WI38 (cell line): ENCODE measurements at regions not wholly inside any gene's neighbourhood (a gene's known extent, or its start where the extent isn't known, plus 50 kb on each side); places are given as distances from the start of the nearest gene placed in this dataset.

Source experiments
- H3K4me3 ChIP-seq: 2 replicates; pipeline ENCODE4 v1.5.1; 2011; ENCODE audit warnings: low read depth, mild to moderate bottlenecking, control low read depth, low read length
- TF ChIP-seq, protein P1 (sequence below): IDR thresholded peaks from 2 replicates; pipeline ENCODE4 v1.5.1; 2012; ENCODE audit warnings: low read depth, mild to moderate bottlenecking, control low read depth, low read length

DNA sequence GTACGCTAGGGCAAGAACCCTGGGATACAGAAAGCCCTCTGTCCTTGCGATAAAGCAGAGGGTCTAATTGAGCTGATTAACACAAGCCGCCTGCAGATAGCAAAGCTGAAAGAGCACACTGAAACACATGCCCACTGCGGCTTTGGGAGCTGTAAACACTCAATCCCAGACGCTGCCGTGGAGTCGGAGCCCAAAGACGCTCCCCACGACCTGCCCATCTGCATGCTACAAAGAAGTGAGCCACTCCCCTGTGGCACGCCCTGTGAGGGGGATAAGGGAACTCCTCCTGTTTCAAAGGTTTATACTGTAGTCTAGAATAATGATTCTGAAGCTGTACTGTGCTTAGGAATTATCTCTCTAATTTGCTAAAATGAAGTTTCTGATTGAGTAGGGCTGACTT, 985.6 kb upstream of the GHITM start:
- H3K4me3 ChIP-seq = no peak overlapping the region
- TF ChIP-seq, protein P1, sequence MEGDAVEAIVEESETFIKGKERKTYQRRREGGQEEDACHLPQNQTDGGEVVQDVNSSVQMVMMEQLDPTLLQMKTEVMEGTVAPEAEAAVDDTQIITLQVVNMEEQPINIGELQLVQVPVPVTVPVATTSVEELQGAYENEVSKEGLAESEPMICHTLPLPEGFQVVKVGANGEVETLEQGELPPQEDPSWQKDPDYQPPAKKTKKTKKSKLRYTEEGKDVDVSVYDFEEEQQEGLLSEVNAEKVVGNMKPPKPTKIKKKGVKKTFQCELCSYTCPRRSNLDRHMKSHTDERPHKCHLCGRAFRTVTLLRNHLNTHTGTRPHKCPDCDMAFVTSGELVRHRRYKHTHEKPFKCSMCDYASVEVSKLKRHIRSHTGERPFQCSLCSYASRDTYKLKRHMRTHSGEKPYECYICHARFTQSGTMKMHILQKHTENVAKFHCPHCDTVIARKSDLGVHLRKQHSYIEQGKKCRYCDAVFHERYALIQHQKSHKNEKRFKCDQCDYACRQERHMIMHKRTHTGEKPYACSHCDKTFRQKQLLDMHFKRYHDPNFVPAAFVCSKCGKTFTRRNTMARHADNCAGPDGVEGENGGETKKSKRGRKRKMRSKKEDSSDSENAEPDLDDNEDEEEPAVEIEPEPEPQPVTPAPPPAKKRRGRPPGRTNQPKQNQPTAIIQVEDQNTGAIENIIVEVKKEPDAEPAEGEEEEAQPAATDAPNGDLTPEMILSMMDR = no peak

DNA sequence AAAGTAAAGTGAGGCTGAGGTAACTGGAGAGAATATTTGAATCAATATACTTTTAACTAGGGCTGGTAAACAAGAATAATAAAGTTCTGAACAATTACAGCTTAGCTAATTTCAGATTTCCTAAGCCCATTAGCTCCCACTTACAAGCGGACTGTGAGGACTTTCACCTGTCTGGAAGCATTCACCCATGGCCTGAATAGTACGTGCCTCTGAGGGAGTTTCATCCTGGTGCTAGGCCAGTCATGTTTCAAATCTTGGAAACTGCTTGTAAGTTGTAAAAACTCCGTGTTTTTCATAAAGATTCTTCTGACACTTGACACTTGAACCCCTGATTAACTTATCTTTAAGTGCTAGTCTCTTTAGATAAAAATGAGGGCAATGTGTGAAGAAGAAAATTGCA, 975.2 kb upstream of the GHITM start:
- TF ChIP-seq, protein P1 = no peak
- no peak overlapping the region for H3K4me3 ChIP-seq

DNA sequence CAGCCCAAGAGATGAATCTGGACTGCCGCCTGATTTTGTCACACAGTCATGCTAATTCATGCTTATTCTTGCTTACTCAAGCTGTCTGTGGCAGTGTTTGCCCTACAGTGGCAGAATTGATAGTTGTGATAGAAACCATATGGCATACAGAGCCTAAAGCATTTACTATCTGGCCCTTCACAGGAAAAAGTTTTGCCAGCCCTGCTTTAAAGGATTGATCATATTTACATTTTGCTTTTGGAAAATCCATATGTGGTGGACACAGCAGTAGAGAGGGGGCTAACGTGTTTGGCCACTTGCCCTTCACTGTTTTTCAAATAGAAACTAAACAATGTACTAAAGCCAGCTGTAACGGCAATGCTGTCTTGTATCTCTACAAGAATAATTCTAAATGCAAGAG, 974.0 kb upstream of the GHITM start:
- H3K4me3 ChIP-seq = no peak overlapping the region
- TF ChIP-seq, protein P1 = no peak

DNA sequence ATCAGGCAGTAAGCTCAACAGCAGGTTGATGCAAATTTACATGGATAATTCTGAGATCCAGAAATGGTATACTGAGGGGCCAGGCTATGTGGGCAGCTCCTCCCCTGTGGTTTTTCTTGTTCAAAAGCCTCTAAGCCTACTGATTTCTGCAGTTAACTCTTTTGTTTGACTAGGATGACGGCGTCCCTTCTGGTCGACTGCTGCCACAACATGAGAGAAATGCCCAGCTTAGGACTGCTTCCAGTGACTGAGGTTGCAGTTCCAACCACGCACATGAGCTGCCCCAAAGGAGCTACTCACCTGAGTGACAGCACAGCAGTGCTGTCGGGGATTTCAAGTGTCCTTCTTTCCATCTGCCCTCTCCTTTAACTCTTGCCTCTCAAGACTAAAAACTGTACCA, 973.0 kb upstream of the GHITM start:
- TF ChIP-seq, protein P1 = no peak
- no peak overlapping the region for H3K4me3 ChIP-seq

DNA sequence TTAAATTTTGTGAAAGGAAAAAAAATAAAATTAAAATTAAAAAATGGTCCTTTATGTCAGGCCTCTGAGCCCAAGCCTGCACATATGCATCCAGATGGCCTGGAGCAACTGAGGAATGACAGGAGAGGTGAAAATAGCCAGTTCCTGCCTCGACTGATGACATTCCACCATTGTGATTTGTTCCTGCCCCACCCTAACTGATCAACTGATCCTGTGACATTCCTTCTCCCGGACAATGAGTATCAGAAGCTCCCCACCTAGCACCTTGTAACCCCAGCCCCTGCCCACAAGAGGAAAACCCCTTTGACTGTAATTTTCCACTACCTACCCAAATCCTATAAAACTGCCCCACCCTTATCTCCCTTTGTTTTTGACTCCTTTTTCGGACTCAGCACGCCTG, 972.2 kb upstream of the GHITM start:
- TF ChIP-seq, protein P1 = no peak
- H3K4me3 ChIP-seq = no peak overlapping the region

DNA sequence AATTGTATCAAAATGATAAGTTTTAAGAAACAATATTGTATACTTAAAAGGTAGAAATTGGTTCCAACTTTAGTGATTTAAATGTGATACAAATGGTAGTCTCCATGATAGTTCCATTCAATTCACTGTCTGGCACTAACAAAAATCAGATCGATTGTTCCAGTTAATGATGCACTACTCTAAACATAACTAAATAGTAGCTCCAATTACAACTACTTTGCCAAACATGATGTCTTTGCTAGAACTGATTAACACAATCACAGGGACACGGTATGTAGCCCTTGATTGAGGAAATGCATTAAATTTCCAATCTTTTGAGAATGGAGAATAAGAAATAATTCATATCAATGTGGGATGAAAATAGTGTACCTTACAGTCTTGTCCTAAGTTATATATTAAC, 962.4 kb upstream of the GHITM start:
- TF ChIP-seq, protein P1 = no peak

DNA sequence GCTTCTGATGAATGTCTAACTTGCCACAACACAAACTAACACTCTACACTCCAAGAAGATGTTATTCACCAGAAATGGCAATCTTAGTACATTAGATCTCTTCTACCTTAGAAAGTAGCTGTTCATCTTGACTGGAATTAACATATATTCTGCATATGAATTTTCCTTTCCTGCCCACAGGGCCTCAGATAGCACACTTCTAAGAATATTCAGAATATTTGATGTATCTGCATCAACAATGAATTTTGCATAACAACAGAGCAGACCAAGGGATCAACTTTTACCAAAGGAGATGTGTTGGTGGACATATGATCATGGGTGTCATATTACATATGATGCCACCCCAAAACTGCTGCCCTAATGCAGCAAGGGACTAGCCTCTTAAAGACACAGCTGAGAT, 960.8 kb upstream of the GHITM start:
- TF ChIP-seq, protein P1 = no peak
- H3K4me3 ChIP-seq = no peak overlapping the region

More for the DNA sequence above, 962.4 kb upstream of the GHITM start:
- no peak overlapping the region for H3K4me3 ChIP-seq
